Hepatocyte (in vitro differentiated cells): ENCODE measurements at regions not wholly inside any gene's neighbourhood (a gene's known extent, or its start where the extent isn't known, plus 50 kb on each side); places are given as distances from the start of the nearest gene placed in this dataset.

Source experiments
- DNase-seq: peaks from one replicate; pipeline ENCODE4 v3.0.0-alpha.2; 2016; ENCODE audit warnings: low spot score
- H2AFZ ChIP-seq: fragments of 200-600 bp; sonication (generic); 2 replicates; pipeline ENCODE4 v1.6.0; 2016; ENCODE audit warnings: antibody characterized with exemption, mild to moderate bottlenecking
- H3K27ac ChIP-seq: fragments of 200-600 bp; sonication (generic); 2 replicates; pipeline ENCODE4 v1.5.1; 2016; ENCODE audit warnings: mild to moderate bottlenecking
- H3K27me3 ChIP-seq: fragments of 200-600 bp; sonication (generic); 2 replicates; pipeline ENCODE4 v1.6.1; 2016
- H3K36me3 ChIP-seq: fragments of 200-600 bp; sonication (generic); replicated peaks from 2 replicates; pipeline ENCODE4 v1.5.1; 2016; ENCODE audit warnings: low read depth; ENCODE audit not compliant: insufficient read depth
- H3K4me1 ChIP-seq: fragments of 200-600 bp; sonication (generic); 2 replicates; pipeline ENCODE4 v1.5.1; 2016; ENCODE audit warnings: mild to moderate bottlenecking, moderate library complexity; ENCODE audit not compliant: insufficient read depth
- H3K4me2 ChIP-seq: fragments of 200-600 bp; sonication (generic); 2 replicates; pipeline ENCODE4 v1.6.0; 2016
- H3K4me3 ChIP-seq: fragments of 200-600 bp; sonication (generic); 2 replicates; pipeline ENCODE4 v1.5.1; 2016; ENCODE audit warnings: mild to moderate bottlenecking
- H3K79me2 ChIP-seq: fragments of 200-600 bp; sonication (generic); 2 replicates; pipeline ENCODE4 v1.6.0; 2017; ENCODE audit warnings: mild to moderate bottlenecking
- H3K9me2 ChIP-seq: fragments of 200-600 bp; sonication (generic); replicated peaks from 2 replicates; pipeline ENCODE4 v1.6.0; 2017; ENCODE audit warnings: mild to moderate bottlenecking; ENCODE audit not compliant: insufficient read depth
- H3K9me3 ChIP-seq: fragments of 200-600 bp; sonication (generic); 2 replicates; pipeline ENCODE4 v1.5.1; 2016; ENCODE audit warnings: low read depth, mild to moderate bottlenecking
- H4K20me1 ChIP-seq: fragments of 200-600 bp; sonication (generic); 2 replicates; pipeline ENCODE4 v1.6.0; 2016; ENCODE audit warnings: mild to moderate bottlenecking; ENCODE audit not compliant: insufficient read depth, poor library complexity, severe bottlenecking
- CTCF ChIP-seq: fragments of 200-600 bp; sonication (generic); IDR thresholded peaks from 2 replicates; pipeline ENCODE4 v1.5.1; 2016; ENCODE audit warnings: antibody characterized with exemption, mild to moderate bottlenecking; ENCODE audit not compliant: poor library complexity
- EZH2 ChIP-seq: fragments of 200-600 bp; sonication (generic); IDR thresholded peaks from 2 replicates; pipeline ENCODE4 v1.6.1; 2016; ENCODE audit warnings: antibody characterized with exemption, mild to moderate bottlenecking, borderline replicate concordance
- EZH2phosphoT487 ChIP-seq: fragments of 200-600 bp; sonication (generic); IDR thresholded peaks from one replicate; pipeline ENCODE4 v1.6.1; 2018; ENCODE audit warnings: antibody characterized with exemption, mild to moderate bottlenecking, low read depth, moderate library complexity; ENCODE audit not compliant: unreplicated experiment, severe bottlenecking
- WGBS: methylation state at CpG from one replicate; pipeline ENCODE4 v1.1.6; 2016; ENCODE audit warnings: low lambda C conversion rate; ENCODE audit errors: missing lambda C conversion rate; 5-methylcytosine and 5-hydroxymethylcytosine counted together

GRCh38 chr17:79513820-79514535 lies 96.9 kb downstream of the RBFOX3 start:
- 95% methylated on average over 17 of the region's 17 CpGs for WGBS
- H3K4me2 ChIP-seq = no peak overlapping the region
- H3K27me3 ChIP-seq = no peaks in the 10 kb centered on the region

GRCh38 chr17:79513206-79513605 lies 97.6 kb downstream of the RBFOX3 start:
- 92% methylated on average over 4 of the region's 4 CpGs for WGBS

More at GRCh38 chr17:79513820-79514535, 96.9 kb downstream of the RBFOX3 start:
- Histone ChIP-seq H3K9me3 (no peaks in the 10 kb centered on the region), H3K36me3 (no peaks in the 10 kb centered on the region), H4K20me1 (no peaks in the 10 kb centered on the region), H3K27ac (no peak overlapping the region), H3K9me2 (no peaks in the 10 kb centered on the region), H3K4me3 (no peak overlapping the region), H3K79me2 (no peaks in the 10 kb centered on the region), H3K4me1 (no peaks in the 10 kb centered on the region), H2AFZ (no peak overlapping the region)
- TF ChIP-seq EZH2phosphoT487 (no peak), EZH2 (no peak), CTCF (no peak)
- no peak for DNase-seq

GRCh38 chr17:79511471-79511870 lies 99.4 kb downstream of the RBFOX3 start:
- no peaks in the 10 kb centered on the region for H3K27me3 ChIP-seq
- H3K79me2 ChIP-seq = no peaks in the 10 kb centered on the region
- no peak overlapping the region for H3K4me3 ChIP-seq
- H3K36me3 ChIP-seq = no peaks in the 10 kb centered on the region
- no peak for DNase-seq
- no peaks in the 10 kb centered on the region for H3K9me2 ChIP-seq
- 97% methylated on average over 9 of the region's 12 CpGs for WGBS
- no peak for TF ChIP-seq EZH2
- no peak for TF ChIP-seq CTCF
- no peak for TF ChIP-seq EZH2phosphoT487
- H3K9me3 ChIP-seq = no peaks in the 10 kb centered on the region
- H4K20me1 ChIP-seq = no peaks in the 10 kb centered on the region
- no peak overlapping the region for H3K4me2 ChIP-seq
- no peak overlapping the region for H2AFZ ChIP-seq
- no peak overlapping the region for H3K27ac ChIP-seq
- H3K4me1 ChIP-seq = no peaks in the 10 kb centered on the region

More at GRCh38 chr17:79513206-79513605, 97.6 kb downstream of the RBFOX3 start:
- H3K4me2 ChIP-seq = no peak overlapping the region
- H3K4me1 ChIP-seq = no peaks in the 10 kb centered on the region
- H4K20me1 ChIP-seq = no peaks in the 10 kb centered on the region
- no peaks in the 10 kb centered on the region for H3K36me3 ChIP-seq
- H3K4me3 ChIP-seq = no peak overlapping the region
- no peak for DNase-seq
- TF ChIP-seq EZH2 (no peak), EZH2phosphoT487 (no peak), CTCF (no peak)
- H2AFZ ChIP-seq = no peak overlapping the region
- no peaks in the 10 kb centered on the region for H3K79me2 ChIP-seq
- H3K9me2 ChIP-seq = no peaks in the 10 kb centered on the region
- H3K27ac ChIP-seq = no peak overlapping the region
- H3K27me3 ChIP-seq = no peaks in the 10 kb centered on the region
- H3K9me3 ChIP-seq = no peaks in the 10 kb centered on the region
